Non-pigmented ciliary epithelial cell (primary cell): ENCODE measurements at regions not wholly inside any gene's neighbourhood (a gene's known extent, or its start where the extent isn't known, plus 50 kb on each side); places are given as distances from the start of the nearest gene placed in this dataset.

ENCODE experiments used
- DNase-seq: peaks from one replicate; pipeline ENCODE4 v3.0.0-alpha.2; 2010; ENCODE audit warnings: low read depth

- DNase-seq, result no peak
Measured at GRCh38 chr9:11928871-11929321, 764.3 kb upstream of the TYRP1 start.

GRCh38 chr9:11931109-11931508, 762.1 kb upstream of the TYRP1 start:
- no peak for DNase-seq

- no peak for DNase-seq
Measured at GRCh38 chr9:11931751-11932150, 761.4 kb upstream of the TYRP1 start.

- peak; percentile 44 for DNase-seq
Measured at GRCh38 chr9:11933926-11934325, 759.3 kb upstream of the TYRP1 start.

DNA sequence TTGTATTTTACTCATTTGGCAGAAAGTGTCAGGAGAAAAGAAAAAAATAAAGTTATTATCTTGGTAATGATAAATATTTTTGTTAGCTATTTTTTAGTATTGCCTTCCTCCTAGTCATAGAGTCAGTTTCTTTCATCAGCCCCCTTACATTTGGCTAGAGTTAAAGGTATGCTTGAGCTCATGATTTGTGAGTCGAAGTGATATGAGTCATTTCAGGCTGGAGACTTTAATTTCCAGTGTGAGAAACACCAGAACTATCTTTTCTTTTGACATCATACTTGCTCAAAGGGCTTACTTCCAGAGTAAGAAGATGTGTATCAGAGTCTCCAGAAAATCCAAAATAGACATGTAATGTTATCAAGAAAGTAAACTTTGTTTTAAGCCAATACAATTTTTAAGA, 746.7 kb upstream of the TYRP1 start:
- DNase-seq, result no peak

DNA sequence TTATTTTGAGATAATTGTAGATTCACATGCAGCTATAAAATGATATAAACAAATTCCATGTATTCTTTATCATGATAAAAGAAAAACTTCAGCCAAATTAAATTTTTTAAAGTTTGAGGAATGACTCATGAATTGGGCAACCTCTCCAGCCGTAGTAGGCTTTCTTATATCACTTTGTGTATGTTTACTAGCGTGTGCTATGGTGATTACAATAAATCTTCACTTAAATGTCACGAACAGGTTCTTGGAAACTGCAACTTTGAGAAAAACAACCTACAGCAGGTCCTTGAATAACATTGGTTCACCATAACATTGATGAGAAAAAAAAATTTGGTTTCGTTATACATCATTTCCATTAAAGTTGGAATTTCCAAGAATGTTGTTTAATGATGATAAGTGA, 730.9 kb upstream of the TYRP1 start:
- DNase-seq, result no peak

DNA sequence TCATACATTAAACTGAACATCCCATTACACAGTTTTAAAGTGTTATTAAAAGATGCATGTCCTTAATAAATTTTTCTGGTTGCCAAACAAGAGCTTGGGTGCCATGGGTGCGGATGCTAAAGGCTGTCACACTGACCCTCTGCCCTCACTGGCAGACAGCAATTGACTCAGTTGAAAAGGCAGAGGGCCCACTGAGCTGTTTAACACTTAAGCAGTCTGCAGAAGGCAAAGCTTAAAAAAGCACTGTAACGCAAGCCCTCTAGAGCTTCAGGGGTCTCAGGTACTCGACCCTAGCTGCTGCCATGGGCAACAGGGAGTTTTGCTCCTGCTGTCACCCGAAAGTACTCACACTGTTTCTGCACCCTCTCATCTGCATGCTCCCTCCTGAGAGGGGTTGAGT, 726.4 kb upstream of the TYRP1 start:
- no peak for DNase-seq

GRCh38 chr9:11968631-11969030, 724.6 kb upstream of the TYRP1 start:
- no peak for DNase-seq

- DNase-seq, result peak; percentile 31
Measured at GRCh38 chr9:11973011-11973410, 720.2 kb upstream of the TYRP1 start.

DNA sequence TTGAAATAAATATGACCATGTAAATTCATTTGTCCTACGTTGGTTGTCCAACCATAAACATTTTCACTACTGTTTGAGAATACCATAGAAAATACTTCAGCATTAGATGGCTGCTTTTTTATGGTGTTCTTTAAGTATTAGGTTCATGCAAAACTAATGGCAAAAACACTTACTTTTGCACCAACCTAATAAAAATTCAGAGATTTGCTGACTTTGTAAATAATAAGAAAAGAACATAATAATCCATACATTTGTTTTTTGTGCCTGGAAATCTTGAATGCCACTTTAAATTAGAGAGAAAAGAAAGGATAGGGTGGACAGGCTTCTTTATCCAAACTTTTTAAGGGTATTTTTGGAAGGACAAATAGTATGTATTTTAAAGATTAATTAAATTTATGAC, 719.7 kb upstream of the TYRP1 start:
- no peak for DNase-seq

- no peak for DNase-seq
Measured at GRCh38 chr9:11992866-11993265, 700.3 kb upstream of the TYRP1 start.

DNA sequence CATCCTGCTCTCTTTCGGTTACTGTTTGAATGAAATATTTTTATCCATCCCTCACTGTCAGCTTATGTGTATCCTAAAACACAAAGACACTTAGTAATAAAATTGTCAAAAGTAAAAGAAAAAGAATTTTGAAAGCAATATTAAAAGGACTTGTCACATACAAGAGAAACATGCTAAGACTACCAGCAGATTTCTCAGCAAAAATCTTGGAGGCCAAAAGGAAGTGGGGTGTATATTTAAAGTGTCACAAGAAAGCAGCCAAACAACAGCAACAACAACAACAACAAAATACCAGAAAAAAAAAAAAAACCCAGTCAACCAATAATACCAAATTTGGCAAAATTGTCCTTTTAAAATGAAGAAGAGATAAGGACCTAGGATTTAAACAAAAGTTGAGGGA, 678.7 kb upstream of the TYRP1 start:
- DNase-seq, result no peak

GRCh38 chr9:12054235-12054634, 639.0 kb upstream of the TYRP1 start:
- no peak for DNase-seq

- DNase-seq, result no peak
Measured at GRCh38 chr9:12056874-12057273, 636.3 kb upstream of the TYRP1 start.

- DNase-seq, result no peak
Measured at GRCh38 chr9:12060067-12060466, 633.1 kb upstream of the TYRP1 start.

- no peak for DNase-seq
Measured at GRCh38 chr9:12060811-12061210, 632.4 kb upstream of the TYRP1 start.

GRCh38 chr9:12065050-12065449, 628.1 kb upstream of the TYRP1 start:
- DNase-seq, result no peak

DNA sequence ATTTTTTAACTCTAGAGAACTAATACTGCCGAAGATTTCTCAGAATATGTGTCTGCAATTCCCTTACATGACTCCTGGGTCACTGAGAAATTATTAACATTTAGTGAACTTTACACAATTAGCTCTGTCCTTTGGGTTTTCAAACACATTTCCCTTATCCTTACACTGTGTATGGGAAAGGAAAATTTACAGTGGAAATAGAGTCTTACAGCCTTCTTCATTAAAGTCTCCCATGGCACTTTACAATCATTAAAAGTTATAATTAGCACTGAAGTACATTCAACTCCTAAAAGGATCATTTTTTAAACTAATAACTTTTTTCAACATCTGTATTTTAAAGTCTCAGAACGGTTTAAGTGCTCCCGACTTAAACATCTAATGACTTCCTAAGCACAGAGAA, 627.5 kb upstream of the TYRP1 start:
- DNase-seq, result no peak

DNA sequence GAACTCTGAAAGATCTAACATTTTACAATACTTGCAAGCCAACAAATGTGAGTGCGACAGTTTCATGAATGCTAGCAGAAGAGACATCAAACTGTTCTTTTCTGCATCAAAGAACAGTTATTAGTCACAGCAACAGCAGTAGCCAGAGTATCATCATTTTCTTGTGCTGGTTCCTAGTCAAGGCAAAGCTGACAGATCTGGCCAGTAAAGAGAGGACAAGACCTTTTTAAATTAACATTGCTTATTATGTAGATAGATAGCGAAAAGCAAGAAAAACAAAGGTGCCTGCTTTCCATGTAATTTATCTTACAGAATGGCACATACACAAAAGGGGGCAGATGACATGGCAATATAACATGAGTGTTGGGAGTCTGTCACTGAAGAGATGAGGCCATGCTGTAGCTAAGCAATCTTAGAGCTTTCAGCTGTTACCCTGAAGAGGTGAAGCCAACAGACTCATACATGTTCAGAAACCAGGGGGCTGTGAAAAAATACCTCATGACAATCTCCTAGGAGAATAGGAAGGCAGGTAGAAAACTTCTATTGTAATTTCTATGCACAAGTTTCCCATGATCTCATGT, 626.6 kb upstream of the TYRP1 start:
- DNase-seq, result no peak

GRCh38 chr9:12069366-12069765, 623.8 kb upstream of the TYRP1 start:
- DNase-seq, result no peak

- DNase-seq, result no peak
Measured at GRCh38 chr9:12085399-12085798, 607.8 kb upstream of the TYRP1 start.

GRCh38 chr9:12091865-12092527, 601.2 kb upstream of the TYRP1 start:
- DNase-seq, result no peak

DNA sequence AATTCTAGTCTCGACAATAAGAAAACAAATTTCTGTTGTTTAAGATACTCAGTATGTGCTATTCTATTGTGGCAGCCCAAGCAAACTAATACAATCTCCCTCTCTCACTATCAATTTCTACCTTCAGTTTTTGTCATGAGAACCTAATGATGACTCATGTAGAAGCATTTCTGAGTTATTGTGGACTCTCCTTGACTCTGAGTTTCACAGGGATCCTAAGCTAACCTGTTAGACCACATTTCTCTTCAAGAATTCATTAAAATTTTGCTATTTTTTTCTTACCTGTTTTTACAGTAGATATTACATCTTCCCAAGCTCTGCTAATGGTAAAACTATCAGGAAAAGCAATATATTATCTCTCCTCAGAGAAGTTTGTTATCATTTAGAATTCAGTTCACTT, 599.1 kb upstream of the TYRP1 start:
- no peak for DNase-seq

- DNase-seq, result no peak
Measured at GRCh38 chr9:12095931-12096330, 597.3 kb upstream of the TYRP1 start.
